ENCODE measurements at regions not wholly inside any gene's neighbourhood (a gene's known extent, or its start where the extent isn't known, plus 50 kb on each side); places are given as distances from the start of the nearest gene placed in this dataset.

DNA sequence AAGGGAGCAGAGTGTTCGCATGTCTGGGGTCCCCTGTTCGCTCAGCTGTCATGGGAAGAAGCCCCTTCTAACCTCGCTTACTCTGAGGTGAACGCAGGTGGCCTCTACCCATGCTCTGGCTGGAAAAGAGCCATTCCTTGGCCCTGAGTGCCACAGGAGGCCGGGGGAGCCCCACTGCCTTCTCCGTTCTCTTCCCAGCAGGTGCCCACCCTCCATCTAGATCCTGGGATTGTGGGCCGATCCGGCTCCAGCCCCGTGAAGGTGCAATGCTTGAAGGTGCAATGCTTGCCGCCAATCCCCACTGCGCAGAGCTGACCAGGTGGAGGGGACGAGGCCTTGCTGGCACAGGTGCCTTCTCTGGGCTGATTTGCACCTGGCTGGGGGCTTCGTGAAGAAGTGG is 95.4 kb downstream of the MRPL36 start:
- no peaks in the 10 kb centered on the region for H3K4me1 ChIP-seq (replicated peaks; ENCODE audit: insufficient read depth)
- POLR2A ChIA-PET (ENCODE audit: unreplicated experiment), result no interaction called here
- no peak overlapping the region for H3K27ac ChIP-seq
- H3K4me2 ChIP-seq, result no peak overlapping the region
- no peaks in the 10 kb centered on the region for H4K20me1 ChIP-seq (ENCODE audit: insufficient read depth)
- H3K36me3 ChIP-seq (ENCODE audit: low read depth), result no peaks in the 10 kb centered on the region
- H3K4me3 ChIP-seq, result no peak overlapping the region
- CTCF ChIA-PET, result no interaction called here
- no peaks in the 10 kb centered on the region for H3K9me2 ChIP-seq (ENCODE audit: insufficient read depth)
- intact Hi-C loops (cut with micrococcal nuclease; ENCODE audit: unreplicated experiment), result no loop called here
- H3F3A ChIP-seq (ENCODE audit: insufficient read depth, low read depth), result no peaks in the 10 kb centered on the region
- DNase-seq, result no peak
- no TSS peak for BruUV-seq (replicated peaks)
- no peaks in the 10 kb centered on the region for H3K79me2 ChIP-seq (ENCODE audit: low read depth)
- peaks cover 98% of the 10 kb centered on the region for H3K27me3 ChIP-seq (ENCODE audit: insufficient read depth, low read depth)
- TF ChIP-seq EZH2 (IDR thresholded peaks at IDR 0.05; ENCODE audit: low read depth), result no peak
- TF ChIP-seq, protein P1, sequence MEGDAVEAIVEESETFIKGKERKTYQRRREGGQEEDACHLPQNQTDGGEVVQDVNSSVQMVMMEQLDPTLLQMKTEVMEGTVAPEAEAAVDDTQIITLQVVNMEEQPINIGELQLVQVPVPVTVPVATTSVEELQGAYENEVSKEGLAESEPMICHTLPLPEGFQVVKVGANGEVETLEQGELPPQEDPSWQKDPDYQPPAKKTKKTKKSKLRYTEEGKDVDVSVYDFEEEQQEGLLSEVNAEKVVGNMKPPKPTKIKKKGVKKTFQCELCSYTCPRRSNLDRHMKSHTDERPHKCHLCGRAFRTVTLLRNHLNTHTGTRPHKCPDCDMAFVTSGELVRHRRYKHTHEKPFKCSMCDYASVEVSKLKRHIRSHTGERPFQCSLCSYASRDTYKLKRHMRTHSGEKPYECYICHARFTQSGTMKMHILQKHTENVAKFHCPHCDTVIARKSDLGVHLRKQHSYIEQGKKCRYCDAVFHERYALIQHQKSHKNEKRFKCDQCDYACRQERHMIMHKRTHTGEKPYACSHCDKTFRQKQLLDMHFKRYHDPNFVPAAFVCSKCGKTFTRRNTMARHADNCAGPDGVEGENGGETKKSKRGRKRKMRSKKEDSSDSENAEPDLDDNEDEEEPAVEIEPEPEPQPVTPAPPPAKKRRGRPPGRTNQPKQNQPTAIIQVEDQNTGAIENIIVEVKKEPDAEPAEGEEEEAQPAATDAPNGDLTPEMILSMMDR (conservative IDR thresholded peaks at IDR 0.05), result no peak
- H3K9me3 ChIP-seq (ENCODE audit: insufficient read depth, low read depth), result 0 out of 2 replicates have a peak, but pooled peaks cover 5% of the 10 kb centered on the region
- H2AFZ ChIP-seq, result no peak overlapping the region

DNA sequence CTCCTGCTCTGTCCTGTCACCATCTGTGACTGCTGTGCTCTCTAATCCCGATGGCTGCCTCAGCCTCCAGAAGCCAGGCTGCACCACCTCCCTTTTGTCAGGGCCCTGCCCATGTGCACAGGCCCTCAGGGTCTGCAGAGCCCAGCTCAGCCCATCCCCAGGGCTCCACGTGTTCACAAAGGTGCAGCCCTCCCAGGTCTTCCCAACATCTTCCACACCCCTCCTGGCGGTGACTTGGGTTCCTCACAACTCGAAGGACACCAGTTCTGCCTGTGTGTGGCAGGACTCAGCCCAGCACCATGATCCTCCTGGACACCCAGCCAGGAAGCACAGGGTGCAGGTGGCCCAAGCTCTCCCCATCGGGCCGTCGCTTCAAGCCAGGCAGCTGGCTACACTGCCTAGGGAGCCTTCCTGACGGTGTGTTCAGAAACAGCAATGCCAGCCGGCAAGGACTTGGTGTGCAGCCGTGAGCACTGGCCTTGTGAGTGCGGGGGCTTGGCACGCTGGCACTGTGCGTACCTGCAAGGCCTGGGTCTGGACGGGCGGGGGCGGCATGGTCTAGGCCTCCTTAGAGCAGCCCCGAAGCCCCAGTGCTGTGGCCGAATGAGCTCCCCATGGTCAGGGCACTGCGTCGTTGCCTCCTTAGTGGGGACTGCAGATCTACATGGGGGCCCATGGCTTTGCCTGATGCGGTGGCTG is 96.1 kb downstream of the MRPL36 start:
- no peaks in the 10 kb centered on the region for H3F3A ChIP-seq (ENCODE audit: insufficient read depth, low read depth)
- no peak overlapping the region for H3K4me3 ChIP-seq
- no peak overlapping the region for H3K27ac ChIP-seq
- peaks cover 98% of the 10 kb centered on the region for H3K27me3 ChIP-seq (ENCODE audit: insufficient read depth, low read depth)
- H3K9me3 ChIP-seq (ENCODE audit: insufficient read depth, low read depth), result 0 out of 2 replicates have a peak, but pooled peaks cover 5% of the 10 kb centered on the region
- H3K9me2 ChIP-seq (ENCODE audit: insufficient read depth), result no peaks in the 10 kb centered on the region
- H3K79me2 ChIP-seq (ENCODE audit: low read depth), result no peaks in the 10 kb centered on the region
- CTCF ChIA-PET, result no interaction called here
- DNase-seq, result no peak
- BruUV-seq (replicated peaks), result no TSS peak
- H3K36me3 ChIP-seq (ENCODE audit: low read depth), result no peaks in the 10 kb centered on the region
- POLR2A ChIA-PET (ENCODE audit: unreplicated experiment), result no interaction called here
- TF ChIP-seq EZH2 (IDR thresholded peaks at IDR 0.05; ENCODE audit: low read depth), result no peak
- TF ChIP-seq, protein P1 (conservative IDR thresholded peaks at IDR 0.05), result no peak; the same call in 1 of the 2 replicates
- intact Hi-C loops (cut with micrococcal nuclease; ENCODE audit: unreplicated experiment), result no loop called here
- H2AFZ ChIP-seq, result no peak overlapping the region
- H3K4me1 ChIP-seq (replicated peaks; ENCODE audit: insufficient read depth), result no peaks in the 10 kb centered on the region
- no peaks in the 10 kb centered on the region for H4K20me1 ChIP-seq (ENCODE audit: insufficient read depth)
- H3K4me2 ChIP-seq, result no peak overlapping the region

DNA sequence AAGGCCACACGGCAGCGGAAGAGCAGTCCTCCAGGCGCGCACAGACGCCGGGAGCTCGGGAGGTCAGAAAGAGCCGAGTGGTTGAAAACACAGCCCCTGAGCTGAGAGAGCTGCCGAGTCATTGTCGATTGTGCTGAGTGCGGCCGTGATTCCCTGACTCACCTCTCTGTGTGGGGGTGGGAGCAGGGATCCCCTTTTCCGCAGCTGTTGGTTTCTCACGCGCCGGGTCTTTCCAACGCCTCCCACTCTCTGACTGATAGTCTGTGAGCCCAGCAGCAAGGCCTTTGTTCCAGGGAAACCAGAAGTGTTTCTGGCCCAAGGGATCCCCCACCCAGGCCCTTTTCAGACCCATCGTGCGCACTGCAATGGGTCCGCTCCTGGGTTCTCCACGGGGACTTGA is 97.3 kb downstream of the MRPL36 start:
- intact Hi-C loops (cut with micrococcal nuclease; ENCODE audit: unreplicated experiment), result no loop called here

More for the DNA sequence above, 97.3 kb downstream of the MRPL36 start:
- H3K4me2 ChIP-seq, result no peak overlapping the region
- H3K27ac ChIP-seq, result no peak overlapping the region
- no peaks in the 10 kb centered on the region for H4K20me1 ChIP-seq (ENCODE audit: insufficient read depth)
- H3K4me3 ChIP-seq, result no peak overlapping the region
- DNase-seq, result no peak
- 0 out of 2 replicates have a peak, but pooled peaks cover 5% of the 10 kb centered on the region for H3K9me3 ChIP-seq (ENCODE audit: insufficient read depth, low read depth)
- H3K79me2 ChIP-seq (ENCODE audit: low read depth), result no peaks in the 10 kb centered on the region
- TF ChIP-seq, protein P1 (conservative IDR thresholded peaks at IDR 0.05), result no peak
- no peak for TF ChIP-seq EZH2 (IDR thresholded peaks at IDR 0.05; ENCODE audit: low read depth)
- no TSS peak for BruUV-seq (replicated peaks)
- no peaks in the 10 kb centered on the region for H3K36me3 ChIP-seq (ENCODE audit: low read depth)
- CTCF ChIA-PET, result no interaction called here
- no peaks in the 10 kb centered on the region for H3K4me1 ChIP-seq (replicated peaks; ENCODE audit: insufficient read depth)
- H3K27me3 ChIP-seq (ENCODE audit: insufficient read depth, low read depth), result peaks cover 98% of the 10 kb centered on the region
- POLR2A ChIA-PET (ENCODE audit: unreplicated experiment), result no interaction called here
- H2AFZ ChIP-seq, result no peak overlapping the region
- H3K9me2 ChIP-seq (ENCODE audit: insufficient read depth), result no peaks in the 10 kb centered on the region
- no peaks in the 10 kb centered on the region for H3F3A ChIP-seq (ENCODE audit: insufficient read depth, low read depth)

All from PC-9 (cell line).